Breast epithelium (tissue), 3 donors: ENCODE measurements at regions not wholly inside any gene's neighbourhood (a gene's known extent, or its start where the extent isn't known, plus 50 kb on each side); places are given as distances from the start of the nearest gene placed in this dataset.

Source experiments
- CTCF ChIP-seq, 3 donors: fragments of 450-650 bp; IDR thresholded peaks; one replicate each; pipeline ENCODE4 v1.5.1; 2016 to 2017; ENCODE audit warnings: antibody characterized with exemption in 3 of 3, mild to moderate bottlenecking in 3 of 3, moderate library complexity in 3 of 3
- POLR2A ChIP-seq: fragments of 450-650 bp; IDR thresholded peaks from one replicate; pipeline ENCODE4 v1.6.1; 2016; ENCODE audit warnings: antibody characterized with exemption, mild to moderate bottlenecking, moderate library complexity
- POLR2AphosphoS5 ChIP-seq, 3 donors: sonication (generic); formaldehyde crosslinking; IDR thresholded peaks; one replicate each; pipeline ENCODE4 v1.6.1; 2017; ENCODE audit warnings: antibody characterized with exemption in 3 of 3

- TF ChIP-seq POLR2A (no peak), CTCF (IDR thresholded peaks at IDR 0.05) (no peak), POLR2AphosphoS5 (IDR thresholded peaks at IDR 0.05) (no peak)
Measured at GRCh38 chr4:75412746-75413145, 101.5 kb downstream of the RCHY1 start.
